HG03571 (cell line): ENCODE measurements at regions not wholly inside any gene's neighbourhood (a gene's known extent, or its start where the extent isn't known, plus 50 kb on each side); places are given as distances from the start of the nearest gene placed in this dataset.

Experiments used
- ATAC-seq: cut with Tn5 transposase; IDR thresholded peaks from one replicate; pipeline ENCODE4 v1.9.1; 2021; ENCODE audit not compliant: unreplicated experiment

DNA sequence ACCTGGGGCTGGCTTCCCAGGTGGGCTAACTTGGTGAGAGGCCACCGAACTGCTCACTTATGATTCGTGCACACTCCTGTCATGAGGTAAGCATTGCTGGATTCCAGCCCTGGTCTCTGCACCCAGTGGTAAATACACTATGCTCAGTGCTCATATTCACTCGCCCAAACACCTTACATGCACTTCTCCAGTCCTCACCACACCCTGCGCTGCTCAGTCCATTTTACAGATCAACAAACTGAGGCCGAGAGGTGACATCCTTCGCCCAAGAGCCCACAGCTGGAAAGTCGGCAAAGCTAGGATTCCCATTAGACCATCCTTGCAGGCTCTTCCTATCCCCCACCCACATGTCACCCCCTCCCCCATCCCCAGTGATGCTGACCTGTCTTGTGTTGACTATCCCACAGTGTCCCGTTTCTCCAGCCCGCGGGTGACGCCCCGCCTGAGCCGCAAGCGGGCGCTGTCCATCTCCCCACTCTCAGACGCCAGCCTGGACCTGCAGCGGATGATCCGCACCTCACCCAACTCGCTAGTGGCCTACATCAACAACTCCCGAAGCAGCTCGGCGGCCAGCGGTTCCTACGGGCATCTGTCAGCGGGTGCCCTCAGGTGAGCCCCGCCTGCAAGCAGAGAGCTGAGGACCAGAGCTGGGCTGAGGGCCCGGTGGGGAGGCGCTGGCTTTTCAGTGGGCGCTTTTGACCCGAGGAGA, 232.8 kb downstream of the GLI2 start:
- no peak for ATAC-seq

GRCh38 chr2:120969613-120970355, 234.1 kb downstream of the GLI2 start:
- ATAC-seq, result no peak

DNA sequence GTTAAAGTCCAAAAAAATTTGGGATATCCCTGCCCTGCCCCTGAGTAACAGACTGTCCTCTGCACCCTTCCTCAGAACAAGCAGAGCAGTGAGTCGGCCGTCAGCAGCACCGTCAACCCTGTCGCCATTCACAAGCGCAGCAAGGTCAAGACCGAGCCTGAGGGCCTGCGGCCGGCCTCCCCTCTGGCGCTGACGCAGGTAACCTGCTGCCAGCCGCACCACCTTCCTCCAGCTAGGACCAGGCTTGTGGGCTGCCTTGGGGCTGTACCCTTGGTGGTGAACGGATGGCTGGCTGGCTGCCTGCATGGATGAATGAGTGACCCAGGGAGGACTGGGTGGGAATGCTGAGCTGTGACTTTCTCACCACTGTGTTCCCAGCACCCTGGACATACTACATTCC, 236.2 kb downstream of the GLI2 start:
- ATAC-seq, result no peak

DNA sequence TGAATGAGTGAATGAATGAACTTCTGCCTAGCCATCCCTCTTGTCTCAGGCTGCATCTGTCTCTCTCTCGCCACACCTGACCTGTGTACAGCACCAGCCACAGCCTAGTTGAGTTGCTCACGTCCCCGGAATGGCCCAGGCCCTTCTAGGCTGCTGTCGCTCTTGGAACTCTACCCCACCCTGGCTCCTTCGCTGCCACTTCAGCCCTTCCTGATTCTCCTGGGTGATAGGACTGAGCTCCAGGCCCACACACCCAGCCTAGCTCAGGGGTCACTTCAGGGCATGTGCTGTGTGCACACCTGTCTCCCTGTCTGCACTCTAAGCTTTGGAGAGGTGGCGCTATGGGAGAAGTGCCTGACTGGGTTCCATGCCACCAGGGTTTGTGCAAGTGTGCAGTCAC, 236.6 kb downstream of the GLI2 start:
- no peak for ATAC-seq

- ATAC-seq, result no peak
Measured at GRCh38 chr2:120973196-120973595, 237.5 kb downstream of the GLI2 start.

DNA sequence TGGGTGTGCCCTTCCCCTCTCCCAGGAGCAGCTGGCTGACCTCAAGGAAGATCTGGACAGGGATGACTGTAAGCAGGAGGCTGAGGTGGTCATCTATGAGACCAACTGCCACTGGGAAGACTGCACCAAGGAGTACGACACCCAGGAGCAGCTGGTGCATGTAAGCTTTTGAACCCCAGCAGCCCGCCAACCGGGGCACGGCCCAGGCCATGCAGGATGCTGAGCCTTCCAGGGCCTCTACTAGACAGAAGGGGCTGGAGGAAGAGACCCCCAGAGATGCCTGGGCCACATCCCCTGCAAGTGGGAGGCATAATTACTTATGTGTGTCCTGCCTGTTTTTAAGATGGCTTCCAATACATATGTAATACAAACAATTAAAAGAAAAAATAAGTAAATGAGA, 239.3 kb downstream of the GLI2 start:
- no peak for ATAC-seq

DNA sequence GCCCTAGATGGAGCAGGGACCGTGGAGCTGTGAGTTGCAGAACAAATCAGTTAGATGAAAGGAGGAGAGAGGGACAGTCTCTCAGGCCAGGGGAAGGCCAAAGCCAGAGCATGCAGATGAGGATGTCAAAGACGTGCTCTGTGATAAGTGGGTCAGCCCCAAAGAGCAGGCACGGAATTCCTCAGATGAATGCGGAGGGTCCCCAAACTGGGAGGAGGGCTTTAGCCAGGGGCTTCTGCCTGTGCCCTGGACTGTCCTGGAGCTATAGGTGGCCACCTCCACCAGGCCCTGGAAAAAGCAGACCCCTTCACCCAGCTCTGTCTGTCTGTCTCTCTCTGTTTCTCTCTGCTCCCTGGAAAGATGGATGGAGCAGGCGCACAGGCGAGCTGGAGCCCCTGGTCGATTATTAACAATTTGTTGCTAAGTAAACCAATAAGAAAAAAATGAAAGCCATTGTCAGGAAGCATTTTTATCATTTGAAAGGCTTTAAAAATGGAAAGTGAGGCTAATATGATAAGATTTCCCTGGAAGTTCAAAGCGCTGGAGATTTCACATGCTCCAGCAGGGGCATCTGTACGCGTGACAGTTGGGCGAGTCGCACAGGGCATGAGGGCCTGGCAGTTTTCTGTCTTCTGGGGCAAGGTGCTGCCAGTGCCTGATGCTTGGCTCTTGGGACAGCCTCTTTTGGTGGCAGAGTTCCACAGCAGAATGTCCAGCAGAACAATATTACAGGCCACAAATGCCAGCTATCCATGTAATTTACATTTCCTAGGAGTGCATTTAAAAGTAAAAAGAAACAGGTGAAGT, 241.0 kb downstream of the GLI2 start:
- ATAC-seq, result no peak

DNA sequence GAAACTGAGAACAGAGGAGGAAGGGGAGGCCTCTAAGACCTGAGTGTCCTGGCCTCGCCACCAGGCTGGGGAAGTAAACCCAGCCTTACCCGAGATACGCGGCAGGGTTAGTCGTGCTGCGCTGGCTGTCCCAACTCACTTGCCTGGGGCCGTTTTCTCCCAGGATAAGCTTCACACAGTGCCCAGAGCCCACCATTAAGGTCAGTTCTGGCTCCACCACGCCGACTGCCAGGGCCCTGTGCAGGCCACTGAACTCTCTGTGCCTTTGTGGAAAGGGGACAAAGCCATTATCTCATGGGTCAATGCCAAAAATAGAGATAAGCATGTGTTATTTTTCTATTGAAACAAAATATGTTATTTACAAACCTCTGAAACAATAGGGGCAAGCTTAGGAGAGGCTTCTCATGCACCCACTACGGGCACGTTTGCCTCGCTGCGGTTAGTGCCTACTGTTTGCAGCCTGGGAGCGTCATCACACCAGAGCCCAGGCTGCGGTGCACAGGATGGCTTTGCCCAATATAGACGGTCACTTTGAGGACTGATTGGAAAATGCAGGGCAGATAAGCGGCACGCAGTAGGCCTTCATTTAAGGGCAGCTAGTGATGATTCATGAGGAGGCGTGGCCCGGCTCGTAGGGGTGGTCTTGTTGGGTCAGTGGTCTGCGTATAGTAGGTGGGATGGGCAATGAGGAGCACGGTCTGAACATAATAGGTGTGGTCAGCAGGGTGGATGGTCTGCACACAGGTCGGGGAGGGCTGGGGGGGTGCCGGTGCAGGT, 242.1 kb downstream of the GLI2 start:
- ATAC-seq, result no peak

- no peak for ATAC-seq
Measured at GRCh38 chr2:120978359-120979050, 242.8 kb downstream of the GLI2 start.

DNA sequence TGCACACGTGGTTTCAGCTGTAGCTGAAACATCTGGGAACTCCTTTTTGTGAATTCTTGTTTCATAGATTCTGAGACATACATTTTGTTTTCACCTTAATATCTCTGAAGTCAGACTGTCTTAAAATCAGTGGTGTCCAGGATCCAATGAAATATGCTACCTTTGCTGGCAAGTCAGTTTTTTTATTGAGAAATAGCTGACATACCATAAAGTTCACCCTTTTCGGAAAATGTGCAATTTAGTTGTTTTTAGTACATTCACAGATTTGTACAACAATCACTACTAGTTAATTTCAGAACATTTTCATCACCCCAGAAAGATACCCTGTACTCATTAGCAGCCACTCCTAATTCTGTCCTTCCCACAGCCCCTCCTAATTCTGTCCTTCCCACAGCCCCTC, 243.7 kb downstream of the GLI2 start:
- no peak for ATAC-seq

DNA sequence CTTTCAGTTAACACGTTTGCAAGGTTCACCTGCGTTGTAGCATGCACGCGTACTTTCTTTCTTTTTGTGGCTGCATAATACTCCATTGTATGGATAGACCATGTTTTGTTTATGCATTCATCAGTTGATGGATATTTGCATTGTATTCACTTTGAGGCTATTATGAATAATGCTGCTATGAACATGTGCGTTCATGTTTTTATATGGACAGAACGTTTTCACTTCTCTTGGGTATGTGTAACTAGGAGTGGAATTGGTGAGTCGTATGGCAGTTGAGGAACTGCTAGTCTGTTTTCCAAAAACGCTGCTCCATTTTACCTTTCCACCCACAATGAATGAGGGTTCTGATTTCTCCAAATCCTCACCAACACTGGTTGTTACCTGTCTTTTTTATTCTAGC, 244.3 kb downstream of the GLI2 start:
- ATAC-seq, result no peak

DNA sequence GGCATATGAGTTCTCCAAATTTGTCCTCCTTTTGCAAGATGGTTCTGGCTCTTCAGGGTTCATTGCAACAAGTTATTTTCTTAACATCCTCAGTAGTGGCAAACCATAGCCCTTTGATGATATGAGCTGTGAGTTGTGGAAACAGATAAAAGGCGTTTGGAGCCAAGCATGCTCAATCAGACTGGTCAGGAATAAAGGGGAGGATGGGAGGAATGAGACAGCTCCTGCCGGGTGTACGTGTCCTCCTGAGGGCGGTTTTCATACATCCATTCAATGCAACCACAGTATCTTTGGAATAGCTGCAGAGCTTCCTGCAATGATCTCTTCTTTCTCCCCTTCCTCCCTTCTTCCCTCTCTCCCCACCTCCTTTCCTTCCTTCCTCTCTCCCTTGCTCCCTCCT, 245.8 kb downstream of the GLI2 start:
- ATAC-seq, result no peak

DNA sequence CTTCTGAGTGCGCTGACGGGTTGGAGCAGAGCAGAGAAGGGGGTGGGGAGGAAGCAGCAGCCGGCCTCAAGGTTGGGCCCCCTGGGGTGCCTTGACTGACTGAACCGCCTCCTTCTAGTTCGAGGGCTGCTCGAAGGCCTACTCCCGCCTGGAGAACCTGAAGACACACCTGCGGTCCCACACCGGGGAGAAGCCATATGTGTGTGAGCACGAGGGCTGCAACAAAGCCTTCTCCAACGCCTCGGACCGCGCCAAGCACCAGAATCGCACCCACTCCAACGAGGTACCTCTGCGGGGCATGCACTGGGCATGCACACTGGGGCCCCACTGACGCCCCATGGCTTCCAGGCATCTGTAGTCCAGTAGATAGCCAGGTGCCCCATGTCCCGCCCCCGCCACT, 246.9 kb downstream of the GLI2 start:
- no peak for ATAC-seq

GRCh38 chr2:120983344-120983743, 247.7 kb downstream of the GLI2 start:
- no peak for ATAC-seq

DNA sequence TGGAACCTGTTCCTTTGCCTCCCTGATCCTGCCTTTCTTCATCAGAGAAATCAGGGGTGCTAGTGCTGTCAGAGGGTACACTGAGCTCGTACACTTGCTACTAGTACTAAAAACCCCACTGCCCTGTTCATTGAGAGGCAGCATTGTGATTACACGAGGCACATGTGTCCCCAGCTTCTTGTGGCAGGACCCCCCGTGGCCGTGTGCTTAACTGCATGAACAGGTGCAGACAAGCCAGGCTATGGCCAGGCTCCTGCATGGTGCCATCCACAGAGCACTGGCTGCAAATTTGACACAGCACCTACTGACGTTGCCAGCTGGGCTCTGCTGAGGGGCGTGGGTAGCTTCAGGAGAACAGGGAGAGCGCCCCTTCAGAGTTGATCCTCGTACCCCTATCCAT, 248.4 kb downstream of the GLI2 start:
- no peak for ATAC-seq

- no peak for ATAC-seq
Measured at GRCh38 chr2:120984452-120985173, 248.9 kb downstream of the GLI2 start.

DNA sequence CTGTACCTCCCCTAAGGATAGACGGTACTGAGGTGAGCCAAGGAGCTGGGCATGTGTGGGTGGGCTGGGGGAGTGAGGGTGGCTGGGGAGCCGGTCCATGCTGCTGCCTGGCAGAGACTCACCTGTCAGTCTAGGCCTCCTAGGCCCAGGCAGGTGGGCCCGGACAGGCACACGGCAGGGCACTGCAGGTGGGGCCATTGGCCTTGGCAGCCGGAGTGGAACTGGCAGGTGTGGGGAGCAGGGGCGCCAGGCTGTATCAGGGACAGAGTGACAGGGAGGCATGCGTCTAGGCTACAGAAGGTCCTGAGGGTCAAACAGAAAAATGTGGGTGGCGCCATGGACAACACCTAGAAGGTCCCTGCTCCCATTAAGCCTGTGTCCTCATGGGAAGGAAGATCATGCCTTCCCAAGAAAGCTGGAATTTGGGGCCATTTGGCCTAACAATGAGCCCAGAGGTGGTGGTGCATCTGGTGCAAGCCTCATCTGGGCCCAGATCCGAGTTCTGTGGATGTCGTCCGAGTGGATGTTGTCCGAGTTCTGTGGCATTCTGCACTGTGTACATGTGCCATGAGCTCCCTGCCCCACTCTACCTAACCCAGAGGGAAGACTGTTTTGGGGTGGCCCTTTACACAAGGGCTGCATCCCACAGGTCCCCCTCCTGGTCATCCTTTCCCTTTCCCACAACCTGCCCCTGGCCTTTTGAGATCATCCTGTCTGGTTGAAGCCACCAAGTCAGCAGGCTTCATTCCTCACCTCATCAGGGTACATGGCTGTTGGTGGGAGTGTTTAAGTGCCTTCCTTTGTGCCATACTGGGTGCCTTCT, 249.7 kb downstream of the GLI2 start:
- ATAC-seq, result no peak

GRCh38 chr2:120985997-120986651, 250.5 kb downstream of the GLI2 start:
- no peak for ATAC-seq
